ENCODE measurements at regions not wholly inside any gene's neighbourhood (a gene's known extent, or its start where the extent isn't known, plus 50 kb on each side); places are given as distances from the start of the nearest gene placed in this dataset.
A peak's percentile ranks its signal among the peaks of the same experiment; 100 is the strongest.
"Not testable (repeated sequence)": the region's sequence is repeated elsewhere in the genome, so short reads cannot be mapped to it uniquely, and the experiment has no call there.

DNA sequence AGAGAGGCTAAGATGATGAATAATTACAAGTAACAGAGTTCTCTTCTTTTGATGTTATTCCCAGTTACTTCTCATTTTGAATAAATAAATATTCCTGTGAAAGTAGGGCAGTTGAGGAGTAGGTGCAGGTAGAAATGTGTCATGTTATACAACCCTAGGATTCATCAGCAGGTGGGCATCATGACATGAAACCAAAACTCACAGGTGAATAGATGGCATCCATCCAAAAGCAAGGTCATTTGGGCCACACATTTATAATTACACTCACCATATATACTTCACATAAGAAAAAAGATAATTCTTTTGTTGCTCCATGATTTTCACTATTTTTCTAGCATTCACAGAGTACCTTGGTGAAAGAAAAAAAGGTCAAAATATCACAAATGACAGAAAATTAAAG, 273.6 kb downstream of the ZBBX start:
- no peak for DNase-seq (ENCODE audit: low read depth, low spot score)

DNA sequence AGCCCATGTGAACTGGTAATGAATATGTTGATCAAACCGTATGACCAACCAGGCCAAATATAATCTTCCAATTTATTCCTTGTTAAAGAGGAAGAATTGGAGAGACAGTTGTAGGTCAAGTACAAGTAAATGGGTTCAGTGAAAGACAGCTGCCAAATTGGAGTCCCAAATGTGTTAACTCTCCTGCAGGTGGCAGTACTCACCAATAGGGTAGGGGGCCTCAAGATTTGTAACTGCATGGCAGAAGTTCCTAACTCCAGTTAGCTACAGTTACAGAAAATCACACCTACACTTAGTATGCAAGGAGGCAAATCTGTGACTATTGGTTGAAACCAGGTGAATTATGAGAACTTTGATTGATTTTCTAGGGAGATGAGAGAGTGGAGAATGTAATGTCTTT, 278.0 kb downstream of the ZBBX start:
- no peak for DNase-seq (ENCODE audit: low read depth, low spot score)

DNA sequence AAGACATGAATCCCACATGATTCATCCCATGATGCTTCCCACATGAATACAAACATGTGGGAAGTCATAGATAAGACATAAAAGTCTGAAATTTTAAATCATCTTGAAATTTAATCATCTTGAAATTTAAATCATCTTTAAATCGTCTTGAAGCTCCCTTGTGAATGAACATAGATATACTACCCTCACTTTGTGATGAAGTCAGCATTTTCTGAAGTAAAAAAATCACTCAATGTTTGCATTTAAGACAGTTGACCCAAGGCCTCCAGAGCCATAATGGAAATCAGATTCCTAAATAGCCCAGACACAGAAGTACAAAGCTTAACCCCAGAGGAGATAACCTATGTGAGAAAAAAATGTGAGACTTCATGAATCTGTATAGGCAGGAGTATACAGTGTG, 279.4 kb downstream of the ZBBX start:
- DNase-seq (ENCODE audit: low read depth, low spot score), result no peak

DNA sequence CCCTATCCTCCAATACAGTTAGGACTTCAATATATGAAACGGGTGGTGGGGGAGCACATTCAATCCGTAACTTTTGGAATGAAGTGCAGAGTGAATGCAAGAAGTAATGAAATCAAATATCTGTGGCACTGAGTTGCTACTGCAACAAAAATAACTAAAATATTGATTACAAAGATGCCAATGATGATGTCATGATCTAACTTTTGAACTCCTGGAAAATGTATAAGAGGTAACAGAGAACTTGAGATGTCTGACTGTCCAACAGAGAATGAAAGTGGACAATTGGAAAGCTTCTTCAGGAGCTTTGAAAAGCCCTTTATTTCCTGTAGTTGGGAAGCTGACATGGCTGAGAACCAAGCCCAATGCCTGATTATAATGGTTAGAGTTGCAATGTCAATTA, 279.9 kb downstream of the ZBBX start:
- DNase-seq (ENCODE audit: low read depth, low spot score), result no peak

DNA sequence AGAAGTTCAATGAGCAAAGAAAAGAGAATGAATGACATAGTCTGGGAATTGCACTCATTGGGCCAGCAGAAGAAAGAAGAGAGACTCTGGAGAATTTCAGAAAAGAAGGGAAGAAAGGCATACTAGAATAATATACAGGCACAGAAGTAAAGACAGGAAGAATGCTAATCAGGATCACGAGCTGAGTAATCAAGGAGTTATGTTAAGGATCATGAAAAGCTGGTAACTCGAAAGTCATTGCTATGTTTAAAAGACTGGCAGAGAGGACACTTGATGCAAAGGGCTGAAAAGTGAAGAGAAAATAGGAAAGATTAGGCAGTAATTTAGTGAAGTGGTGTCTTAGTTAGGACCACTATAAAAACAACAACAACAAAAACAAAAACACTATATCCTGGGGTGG, 284.1 kb downstream of the ZBBX start:
- no peak for DNase-seq (ENCODE audit: low read depth, low spot score)

DNA sequence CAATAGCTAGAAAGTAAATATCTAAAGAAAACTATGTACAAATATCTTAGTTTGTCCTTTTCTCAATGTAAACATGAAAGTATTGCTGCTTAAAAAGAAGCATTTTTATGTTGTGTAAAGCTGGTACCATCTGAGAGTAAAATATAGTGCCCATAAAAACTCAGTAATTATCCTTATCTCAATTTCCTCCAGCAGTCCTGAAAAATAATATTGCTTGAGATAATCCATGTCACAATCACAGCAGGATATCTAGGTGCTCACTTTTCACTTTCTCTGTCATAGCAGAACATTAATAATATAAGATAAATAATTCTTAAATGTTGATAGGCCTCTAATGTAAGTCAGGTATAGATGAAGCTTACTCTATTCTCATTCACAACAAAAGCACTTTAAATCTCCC, 285.5 kb downstream of the ZBBX start:
- DNase-seq (ENCODE audit: low read depth, low spot score), result no peak

DNA sequence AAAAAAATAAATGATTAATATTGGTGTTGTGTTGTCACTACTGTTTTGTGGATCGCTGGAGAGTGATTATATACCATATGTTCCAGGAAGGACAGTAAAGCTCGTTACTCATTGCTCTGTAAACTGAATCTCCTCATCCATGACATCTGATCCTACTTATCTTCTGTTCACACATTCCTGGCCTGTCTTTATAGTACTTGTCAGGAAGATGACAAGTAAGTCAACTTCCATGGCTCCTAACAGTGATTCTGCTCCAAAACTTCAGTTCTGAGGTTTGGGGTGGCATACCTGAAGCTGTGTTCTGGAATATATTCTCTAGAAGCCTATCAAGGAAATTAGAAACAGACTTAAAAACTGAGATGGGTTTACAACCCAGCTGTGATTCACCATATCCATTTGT, 288.9 kb downstream of the ZBBX start:
- DNase-seq (ENCODE audit: low read depth, low spot score), result no peak

DNA sequence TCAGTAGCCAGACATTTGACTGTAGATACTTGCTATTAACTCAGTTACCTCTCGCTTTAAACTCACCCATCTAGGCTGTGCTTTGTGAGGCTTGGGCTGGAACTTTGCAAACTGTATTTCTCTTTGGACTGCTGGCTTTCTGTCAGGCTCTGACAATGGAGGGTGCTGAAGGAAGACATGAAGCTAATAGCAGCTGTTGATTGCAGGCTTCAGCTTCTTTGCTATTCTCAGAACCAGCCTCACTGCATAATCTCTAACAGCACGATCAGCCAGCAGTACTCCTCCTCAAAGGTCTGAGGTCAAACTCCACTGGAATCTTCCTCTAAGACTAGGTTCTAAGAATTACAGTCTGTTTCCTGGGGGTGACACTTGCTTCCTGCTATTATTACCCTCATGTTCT, 295.6 kb downstream of the ZBBX start:
- no peak for DNase-seq (ENCODE audit: low read depth, low spot score)

DNA sequence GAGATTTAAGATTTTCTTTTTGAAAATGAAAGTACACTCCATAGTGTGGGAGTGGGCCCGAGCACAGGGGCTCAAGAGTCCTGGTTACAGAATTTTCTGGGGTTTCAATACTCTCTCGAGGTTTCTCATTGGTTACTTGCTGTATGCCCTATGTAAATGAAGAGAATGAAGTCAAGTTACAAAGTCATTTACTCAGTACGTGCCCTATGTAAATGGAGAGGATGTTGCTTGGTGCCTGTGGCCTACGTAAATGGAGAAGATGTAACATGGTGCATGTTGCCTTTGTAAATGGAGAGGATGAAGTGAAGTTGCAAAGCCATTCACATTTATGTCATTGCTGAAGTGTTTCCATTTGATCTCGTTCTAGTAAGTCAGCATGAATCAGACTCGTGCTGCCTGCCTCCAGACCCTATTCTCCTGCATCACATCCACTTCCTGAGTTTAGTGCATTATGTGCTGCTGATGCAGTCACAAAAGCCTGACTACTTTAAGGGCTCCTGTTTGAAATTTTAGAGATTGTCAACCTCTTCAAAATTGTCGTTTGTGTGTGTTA, 302.0 kb downstream of the ZBBX start:
- no peak for DNase-seq (ENCODE audit: low read depth, low spot score)

DNA sequence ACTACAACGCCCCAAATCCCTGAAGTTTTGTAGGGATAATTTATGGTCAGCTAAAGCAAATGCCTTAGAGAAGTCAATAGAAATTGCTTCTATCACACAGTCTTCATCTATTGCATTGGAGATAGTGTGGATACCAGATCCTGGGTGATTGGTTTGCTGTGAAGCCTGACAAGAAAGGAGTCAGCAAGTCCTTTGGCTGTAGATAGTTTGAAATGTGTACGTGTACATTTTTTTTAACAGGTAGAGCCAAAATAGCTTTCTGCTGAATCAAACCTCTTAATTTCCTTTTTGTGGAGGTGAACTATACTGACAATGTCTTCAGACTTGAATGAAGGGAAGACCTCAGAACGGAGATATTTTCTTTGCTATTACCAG, 312.3 kb downstream of the ZBBX start:
- DNase-seq (ENCODE audit: low read depth, low spot score), result no peak

DNA sequence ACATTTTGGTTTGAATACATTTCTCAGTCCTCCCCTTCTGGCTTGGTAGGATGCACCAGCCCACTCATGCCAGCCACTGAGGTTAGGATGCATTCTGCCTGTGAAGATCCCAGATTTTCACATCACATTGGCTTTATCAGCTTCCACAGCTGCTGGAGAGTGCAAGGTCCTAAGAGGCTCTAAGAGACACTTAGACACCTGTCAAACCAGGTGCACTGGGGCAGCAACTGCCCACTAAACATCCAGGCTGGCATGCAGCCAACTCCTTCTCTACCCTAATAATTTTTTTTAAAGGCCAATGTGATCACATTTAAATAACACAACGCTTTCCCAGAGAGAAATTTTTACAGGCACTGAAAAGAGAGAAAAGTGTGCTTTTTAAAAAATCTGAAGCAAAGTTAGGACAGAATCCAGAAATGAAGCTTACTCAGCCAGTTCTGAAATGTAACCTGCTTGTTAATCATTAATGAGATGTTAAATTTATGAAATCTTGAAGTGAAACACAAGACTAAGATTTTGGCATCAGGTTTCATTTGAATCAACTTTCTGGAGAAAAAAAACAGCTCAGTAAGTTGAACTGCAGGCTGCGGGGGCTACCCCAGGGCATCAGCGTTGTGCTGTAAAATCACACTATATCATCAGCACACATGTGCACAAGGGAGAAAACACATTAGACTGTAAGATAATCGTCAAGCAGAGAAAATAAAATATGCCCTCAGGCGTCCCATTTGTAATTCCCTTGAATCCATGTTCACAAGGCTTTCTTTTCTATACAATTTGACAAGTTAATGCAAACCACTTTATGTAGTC, 312.9 kb downstream of the ZBBX start:
- no peak for DNase-seq (ENCODE audit: low read depth, low spot score)

DNA sequence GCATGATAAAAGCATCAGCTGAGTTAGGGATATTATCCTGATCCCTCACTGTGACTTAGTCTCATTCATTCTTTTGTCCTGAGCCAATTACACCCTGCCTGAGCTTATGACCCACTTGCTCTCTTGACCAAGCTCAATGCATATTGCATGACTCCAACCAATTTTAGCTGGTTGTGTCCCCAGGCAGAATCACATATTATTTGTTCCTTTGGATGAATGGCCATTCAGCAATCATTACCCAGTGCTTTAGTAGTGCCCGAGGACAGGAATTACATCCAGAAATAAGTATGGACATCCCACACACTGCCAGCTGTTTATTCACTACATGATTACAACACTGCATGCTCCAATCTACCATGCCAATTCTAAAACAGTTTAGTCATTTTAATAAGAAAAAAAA, 322.5 kb downstream of the ZBBX start:
- no peak for DNase-seq (ENCODE audit: low read depth, low spot score)

DNA sequence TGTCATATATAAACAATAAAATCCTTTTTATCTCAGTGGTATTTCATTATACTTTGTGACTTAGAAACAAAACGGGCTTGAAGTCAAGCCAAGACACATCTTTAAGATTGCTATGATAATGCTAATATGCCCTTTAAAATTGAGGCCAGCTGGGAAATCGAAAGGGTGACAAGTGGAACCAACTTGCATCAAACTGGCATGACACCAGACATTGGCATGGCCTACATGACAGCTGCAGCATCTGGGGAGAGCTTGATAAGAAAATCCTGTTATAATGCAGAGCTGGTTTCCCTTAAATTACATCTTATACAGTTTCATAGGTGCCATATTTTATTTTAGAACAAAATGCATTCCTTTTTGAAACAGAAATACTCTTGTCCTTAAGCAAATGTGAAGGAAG, 325.2 kb downstream of the ZBBX start:
- DNase-seq (ENCODE audit: low read depth, low spot score), result no peak

DNA sequence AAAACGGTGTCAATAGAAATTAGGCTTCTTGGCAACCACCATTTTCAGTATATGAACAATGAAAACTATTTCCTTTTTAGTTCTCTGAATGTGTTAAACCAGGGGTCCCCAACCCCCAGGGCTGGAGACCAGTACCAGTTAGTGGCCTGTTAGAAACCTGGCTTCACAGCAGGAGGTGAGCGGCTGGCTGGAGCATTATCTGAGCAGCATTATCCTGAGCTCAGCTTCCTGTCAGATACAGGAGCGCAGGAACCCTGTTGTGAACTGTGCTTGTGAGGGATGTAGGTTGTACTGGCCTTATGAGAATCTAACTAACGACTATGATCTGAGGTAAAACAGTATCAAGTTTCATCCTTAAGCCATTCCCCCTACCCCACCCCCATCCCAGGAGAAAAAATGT, 328.7 kb downstream of the ZBBX start:
- peak; percentile 2 for DNase-seq (ENCODE audit: low read depth, low spot score)

DNA sequence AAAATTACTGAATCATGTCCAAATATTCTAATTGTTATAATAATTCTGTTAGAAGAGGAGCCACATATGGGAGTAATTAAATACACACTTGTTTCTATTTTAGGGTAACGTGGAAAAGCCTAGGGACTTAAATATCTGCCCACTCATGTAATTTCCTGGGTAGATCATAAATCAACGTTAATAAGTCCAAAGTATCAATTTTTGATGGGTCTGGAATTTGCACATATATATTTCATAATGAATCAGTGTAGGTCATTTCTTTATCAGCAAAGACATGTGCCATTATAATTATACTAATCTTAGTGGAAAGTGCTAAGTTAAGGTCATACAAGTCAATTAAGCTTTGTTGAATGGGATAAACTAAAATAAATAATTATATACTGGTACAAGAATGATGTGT, 346.2 kb downstream of the ZBBX start:
- no peak for DNase-seq (ENCODE audit: low read depth, low spot score)

DNA sequence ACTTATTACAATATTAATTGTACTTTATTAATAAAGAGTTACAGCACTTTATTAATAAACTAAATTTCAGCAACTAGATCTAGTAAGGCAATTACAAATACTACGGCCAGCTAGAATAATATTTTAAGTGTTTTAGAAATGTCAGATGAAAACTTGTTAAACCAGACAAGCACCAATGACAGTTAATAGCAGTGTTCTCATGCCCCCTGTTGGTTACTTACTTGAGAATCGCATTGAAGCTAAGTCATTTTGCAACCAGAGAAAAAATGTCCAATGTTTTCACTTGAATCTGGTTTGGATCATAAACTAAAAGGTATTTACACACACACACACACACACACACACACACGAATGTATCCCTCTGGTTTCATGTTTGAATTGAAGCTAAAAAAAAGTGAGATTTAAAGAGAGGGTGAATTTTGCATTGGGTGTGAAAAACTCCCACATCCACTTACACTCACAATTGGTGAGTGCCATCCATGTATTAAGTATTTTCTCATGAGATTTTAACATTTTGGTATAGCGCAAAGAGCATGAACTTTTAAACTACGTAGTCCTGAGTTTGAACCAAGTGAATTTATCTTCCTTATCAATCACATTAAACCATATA, 347.7 kb downstream of the ZBBX start:
- no peak for DNase-seq (ENCODE audit: low read depth, low spot score)

DNA sequence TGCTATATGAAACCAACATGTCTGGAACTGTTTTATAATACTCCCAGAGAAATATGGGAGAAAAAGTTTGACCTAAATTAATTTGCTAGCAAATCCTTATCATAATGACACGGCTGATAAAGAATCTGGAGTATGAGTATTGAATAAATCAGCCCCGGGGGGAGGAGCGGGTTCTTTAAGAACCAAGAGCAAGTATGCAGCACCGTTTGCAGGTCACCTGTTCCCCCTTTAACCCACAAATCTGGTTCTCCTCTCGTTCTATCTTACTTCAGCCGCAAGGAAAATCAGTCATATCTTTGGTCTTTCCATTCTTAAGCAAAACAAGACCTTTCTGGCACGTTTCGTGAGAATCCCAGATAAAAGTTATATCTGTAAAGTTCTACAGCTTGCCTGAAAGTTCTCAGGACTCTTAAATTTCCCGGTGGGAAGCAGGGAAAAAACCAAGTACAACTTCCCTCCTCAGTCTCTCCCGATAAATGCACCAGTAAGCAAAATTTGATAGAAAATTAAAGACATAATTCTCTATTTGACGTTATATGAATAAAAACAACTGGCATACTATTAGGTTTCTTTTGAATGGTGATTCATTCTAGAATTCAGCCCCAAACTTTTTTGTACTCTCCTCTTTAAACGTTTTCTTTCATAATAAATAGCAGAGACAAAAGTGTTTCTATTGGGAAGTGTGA, 348.6 kb downstream of the ZBBX start:
- DNase-seq (ENCODE audit: low read depth, low spot score), result no peak

DNA sequence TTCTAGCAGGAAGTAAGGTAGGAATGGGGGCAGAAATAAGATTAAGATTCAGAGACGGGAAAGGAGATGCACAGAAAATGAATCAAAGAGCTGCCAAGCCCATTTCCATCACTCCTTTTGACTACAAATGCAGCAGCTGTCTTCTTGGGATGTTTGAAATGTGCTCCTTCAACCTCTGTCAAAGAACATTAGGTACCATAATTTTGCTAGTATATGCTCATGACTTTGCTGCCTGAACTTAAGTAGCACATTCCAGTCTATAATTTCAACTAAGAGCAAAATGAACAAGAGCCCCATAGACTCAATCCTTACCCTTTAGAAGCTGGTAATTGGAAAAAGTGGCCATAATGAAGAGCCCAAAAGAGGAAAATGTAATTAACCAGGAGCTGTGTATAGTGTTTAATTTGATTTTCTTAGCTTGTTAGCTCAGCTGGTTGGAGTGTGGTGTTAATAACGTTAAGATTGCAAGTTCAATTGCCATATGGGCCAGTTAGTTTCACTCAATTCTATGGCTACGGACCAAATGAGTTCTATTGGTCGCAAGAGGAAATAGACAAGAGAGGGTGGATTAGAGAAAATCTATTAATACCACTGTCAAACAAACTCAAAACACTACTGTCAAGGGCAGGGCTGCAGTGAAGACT, 349.9 kb downstream of the ZBBX start:
- no peak for DNase-seq (ENCODE audit: low read depth, low spot score)

DNA sequence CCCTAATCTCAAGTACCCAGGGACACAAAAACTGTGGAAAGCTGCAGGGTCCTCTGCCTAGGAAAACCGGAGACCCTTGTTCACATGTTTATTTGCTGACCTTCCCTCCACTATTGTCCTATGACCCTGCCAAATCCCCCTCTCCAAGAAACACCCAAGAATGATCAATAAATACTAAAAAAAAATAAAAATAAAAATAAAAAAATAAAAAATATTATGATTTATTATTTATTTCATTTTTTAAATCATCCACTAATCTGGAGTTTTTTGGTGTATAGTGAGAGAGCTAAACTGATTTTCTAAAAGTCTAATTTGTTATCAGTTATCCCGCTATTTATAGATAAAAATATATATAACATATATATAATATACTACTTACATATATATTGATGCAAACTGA, 360.6 kb downstream of the ZBBX start:
- DNase-seq (ENCODE audit: low read depth, low spot score), result not testable (repeated sequence)

DNA sequence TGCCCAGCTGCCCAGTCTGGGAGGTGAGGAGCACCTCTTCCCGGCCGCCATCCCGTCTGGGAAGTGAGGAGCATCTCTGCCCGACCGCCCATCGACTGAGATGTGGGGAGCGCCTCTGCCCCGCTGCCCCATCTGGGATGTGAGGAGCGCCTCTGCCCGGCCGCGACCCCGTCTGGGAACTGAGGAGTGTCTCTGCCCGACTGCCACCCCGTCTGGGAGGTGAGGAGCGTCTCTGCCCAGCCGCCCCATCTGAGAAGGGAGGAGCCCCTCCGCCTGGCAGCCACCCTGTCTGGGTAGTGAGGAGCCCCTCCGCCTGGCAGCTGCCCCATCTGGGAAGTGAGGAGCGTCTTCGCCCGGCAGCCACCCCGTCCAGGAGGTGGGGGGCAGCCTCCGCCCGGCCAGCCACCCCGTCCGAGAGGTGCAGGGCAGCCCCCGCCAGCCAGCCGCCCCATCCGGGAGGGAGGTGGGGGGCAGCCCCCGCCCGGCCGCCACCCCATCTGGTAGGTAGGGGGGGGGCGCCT, 361.4 kb downstream of the ZBBX start:
- not testable (repeated sequence) for DNase-seq (ENCODE audit: low read depth, low spot score)

DNA sequence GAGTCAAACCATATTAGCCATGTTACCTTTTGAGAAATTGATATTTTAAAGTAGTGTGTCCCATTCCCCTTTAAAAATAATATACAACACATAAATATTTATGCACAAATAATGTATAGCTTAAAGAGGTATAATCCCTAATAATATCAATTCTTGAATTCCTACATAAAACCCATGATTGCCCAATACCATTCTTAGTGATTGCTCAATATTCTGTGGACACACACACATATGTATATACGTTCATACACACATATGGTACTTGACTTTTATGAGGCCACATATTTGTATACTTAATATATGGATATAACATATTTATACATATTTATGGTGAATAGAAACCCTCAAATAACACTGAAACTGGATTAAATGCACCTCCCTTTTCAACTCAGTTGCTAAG, 367.4 kb downstream of the ZBBX start:
- DNase-seq (ENCODE audit: low read depth, low spot score), result no peak

DNA sequence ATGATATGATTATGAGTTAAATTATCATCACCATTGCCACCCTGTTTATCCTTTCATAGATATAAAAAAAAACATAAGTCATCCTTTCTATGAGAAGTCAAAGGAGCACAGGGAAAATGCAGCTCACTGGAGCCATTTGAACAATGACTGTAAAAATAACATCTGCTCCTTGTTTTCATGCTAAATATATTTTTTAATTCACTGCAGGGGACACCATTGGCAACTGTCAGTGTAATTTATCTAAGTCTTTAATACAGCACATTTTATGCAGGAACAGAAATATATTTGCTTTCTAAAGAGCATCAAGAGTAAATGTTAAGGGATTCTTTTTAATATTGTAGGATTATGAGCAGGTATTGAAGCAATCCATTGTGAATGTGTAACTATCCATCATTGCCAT, 371.3 kb downstream of the ZBBX start:
- DNase-seq (ENCODE audit: low read depth, low spot score), result no peak

Data from ELF-1 (cell line).